Activated CD8-positive, alpha-beta memory T cell treated with anti-CD3 and anti-CD28 coated beads for 36 hours (primary cell): ENCODE measurements at regions not wholly inside any gene's neighbourhood (a gene's known extent, or its start where the extent isn't known, plus 50 kb on each side); places are given as distances from the start of the nearest gene placed in this dataset.

Experiments used
- CTCF ChIA-PET: fragments of 350-600 bp; sonication (Branson Sonifier 250); formaldehyde crosslinking; loops from one replicate; lab custom pipeline; 2021; ENCODE audit warnings: antibody characterized with exemption; lab: Charles Lee
- POLR2A ChIA-PET: fragments of 350-600 bp; sonication (Branson Sonifier 250); formaldehyde crosslinking; loops from one replicate; lab custom pipeline; 2021; ENCODE audit warnings: antibody characterized with exemption; lab: Charles Lee

- ChIA-PET POLR2A (no interaction called here), CTCF (no interaction called here)
Observed at GRCh38 chr2:21643180-21643579, 519.4 kb downstream of the TDRD15 start.

- POLR2A ChIA-PET: no interaction called here
- CTCF ChIA-PET: no interaction called here
Observed at GRCh38 chr2:21644266-21644665, 520.5 kb downstream of the TDRD15 start.

GRCh38 chr2:21646345-21646744 is 522.6 kb downstream of the TDRD15 start:
- CTCF ChIA-PET: no interaction called here

GRCh38 chr2:21650569-21650968 is 526.8 kb downstream of the TDRD15 start:
- CTCF ChIA-PET: no interaction called here
- POLR2A ChIA-PET: no interaction called here

More at GRCh38 chr2:21646345-21646744, 522.6 kb downstream of the TDRD15 start:
- POLR2A ChIA-PET: no interaction called here

- ChIA-PET CTCF (no interaction called here), POLR2A (no interaction called here)
Observed at GRCh38 chr2:21655136-21655535, 531.4 kb downstream of the TDRD15 start.

- ChIA-PET CTCF (no interaction called here), POLR2A (no interaction called here)
Observed at GRCh38 chr2:21656330-21657075, 532.7 kb downstream of the TDRD15 start.

- ChIA-PET CTCF (no interaction called here), POLR2A (no interaction called here)
Observed at GRCh38 chr2:21657445-21657844, 533.7 kb downstream of the TDRD15 start.

- ChIA-PET CTCF (no interaction called here), POLR2A (no interaction called here)
Observed at GRCh38 chr2:21658269-21658668, 534.5 kb downstream of the TDRD15 start.

GRCh38 chr2:21658907-21659477 is 535.2 kb downstream of the TDRD15 start:
- CTCF ChIA-PET: no interaction called here
- POLR2A ChIA-PET: no interaction called here

- CTCF ChIA-PET: no interaction called here
- POLR2A ChIA-PET: interaction anchor here (0.6 kb wide), 1 partner anchor 22 kb away, joined by 4 read pairs; no protein-coding TSS in a partner anchor
Observed at GRCh38 chr2:21664083-21664482, 540.3 kb downstream of the TDRD15 start.

- ChIA-PET CTCF (no interaction called here), POLR2A (no interaction called here)
Observed at GRCh38 chr2:21667638-21668037, 543.9 kb downstream of the TDRD15 start.

- CTCF ChIA-PET: no interaction called here
- POLR2A ChIA-PET: no interaction called here
Observed at GRCh38 chr2:21668078-21668710, 544.4 kb downstream of the TDRD15 start.

- CTCF ChIA-PET: no interaction called here
- POLR2A ChIA-PET: no interaction called here
Observed at GRCh38 chr2:21676041-21676440, 552.3 kb downstream of the TDRD15 start.

- ChIA-PET POLR2A (no interaction called here), CTCF (no interaction called here)
Observed at GRCh38 chr2:21676676-21677075, 552.9 kb downstream of the TDRD15 start.

- ChIA-PET POLR2A (no interaction called here), CTCF (no interaction called here)
Observed at GRCh38 chr2:21683838-21684237, 560.1 kb downstream of the TDRD15 start.

- CTCF ChIA-PET: no interaction called here
- POLR2A ChIA-PET: no interaction called here
Observed at GRCh38 chr2:21687589-21687988, 563.8 kb downstream of the TDRD15 start.

- ChIA-PET POLR2A (no interaction called here), CTCF (no interaction called here)
Observed at GRCh38 chr2:21690005-21690404, 566.2 kb downstream of the TDRD15 start.

- POLR2A ChIA-PET: no interaction called here
- CTCF ChIA-PET: no interaction called here
Observed at GRCh38 chr2:21693081-21693480, 569.3 kb downstream of the TDRD15 start.

GRCh38 chr2:21694079-21694878 is 570.5 kb downstream of the TDRD15 start:
- ChIA-PET POLR2A (no interaction called here), CTCF (no interaction called here)

GRCh38 chr2:21696900-21697299 is 573.1 kb downstream of the TDRD15 start:
- ChIA-PET POLR2A (no interaction called here), CTCF (no interaction called here)
